H1 (cell line): ENCODE measurements at regions not wholly inside any gene's neighbourhood (a gene's known extent, or its start where the extent isn't known, plus 50 kb on each side); places are given as distances from the start of the nearest gene placed in this dataset.

Experiments used
- CTCF ChIA-PET: fragments of 300-600 bp; sonication (Branson Sonifier 250); formaldehyde crosslinking; loops from one replicate; lab custom pipeline; 2021; ENCODE audit not compliant: partially characterized antibody; lab: Charles Lee
- POLR2A ChIA-PET: fragments of 300-600 bp; sonication (Branson Sonifier 250); formaldehyde crosslinking; loops from one replicate; lab custom pipeline; 2021; ENCODE audit warnings: inconsistent platforms; ENCODE audit not compliant: partially characterized antibody; lab: Charles Lee
- DNase-seq, 2 experiments: peaks; one replicate each; pipeline versions ENCODE4 v3.0.0 to v3.0.0-alpha.2; 2010 to 2022; ENCODE audit warnings: low spot score in 2 of 2, low read depth in 1 of 2, mixed read lengths in 1 of 2
- FAIRE-seq: peaks from 2 replicates; lab custom pipeline; 2011; peaks lifted over from hg19 to GRCh38; lab: Jason Lieb, UNC
- H2AFZ ChIP-seq: 2 replicates; pipeline ENCODE4 v1.8.1; 2012; ENCODE audit warnings: low read length, inconsistent platforms
- H2AK5ac ChIP-seq: 2 replicates; pipeline ENCODE4 v1.6.1; 2013; ENCODE audit warnings: low read depth, low read length
- H2BK120ac ChIP-seq: replicated peaks from 2 replicates; pipeline ENCODE3; 2013; ENCODE audit warnings: low read depth, low read length, inconsistent platforms
- H2BK12ac ChIP-seq: 2 replicates; pipeline ENCODE4 v1.6.1; 2013; ENCODE audit warnings: low read depth, low read length
- H2BK15ac ChIP-seq: 2 replicates; pipeline ENCODE4 v1.6.1; 2013; ENCODE audit warnings: low read length
- H2BK20ac ChIP-seq: 2 replicates; pipeline ENCODE4 v1.6.1; 2013; ENCODE audit warnings: low read length
- H2BK5ac ChIP-seq: 2 replicates; pipeline ENCODE4 v1.6.1; 2013; ENCODE audit warnings: low read depth, low read length
- H3K14ac ChIP-seq: 2 replicates; pipeline ENCODE4 v1.6.1; 2013; ENCODE audit warnings: inconsistent platforms; ENCODE audit not compliant: insufficient read length
- H3K18ac ChIP-seq: 2 replicates; pipeline ENCODE4 v1.6.1; 2013; ENCODE audit warnings: low read length; ENCODE audit errors: extremely low read depth
- H3K23ac ChIP-seq: 2 replicates; pipeline ENCODE4 v1.6.1; 2013; ENCODE audit warnings: inconsistent platforms; ENCODE audit not compliant: insufficient read length
- H3K23me2 ChIP-seq: 2 replicates; pipeline ENCODE4 v1.6.1; 2013; ENCODE audit warnings: low read depth, low read length
- H3K27ac ChIP-seq: 2 replicates; pipeline ENCODE4 v1.6.1; 2011; ENCODE audit warnings: low read depth, low read length, inconsistent platforms
- H3K27me3 ChIP-seq, 4 experiments: replicated peaks in 1 of 4; 1 replicate in 1 of 4; 2 replicates in 3 of 4; pipeline versions ENCODE4 v1.6.1 to v1.8.1; 2011 to 2013; ENCODE audit warnings: low read length in 3 of 4, mild to moderate bottlenecking in 3 of 4, inconsistent platforms in 2 of 4, mixed read lengths in 2 of 4, moderate library complexity in 1 of 4; ENCODE audit not compliant: control insufficient read depth in 3 of 4, insufficient read depth in 3 of 4; ENCODE audit errors: extremely low read depth in 1 of 4
- H3K36me3 ChIP-seq, 4 experiments: 2 replicates each; pipeline versions ENCODE4 v1.6.1 to v1.8.1; 2011 to 2013; ENCODE audit warnings: mild to moderate bottlenecking in 4 of 4, low read length in 3 of 4, moderate library complexity in 2 of 4, control low read depth in 1 of 4, inconsistent platforms in 1 of 4; ENCODE audit not compliant: insufficient read depth in 4 of 4, control insufficient read depth in 2 of 4
- H3K4ac ChIP-seq: replicated peaks from 2 replicates; pipeline ENCODE3; 2013; ENCODE audit warnings: low read length, low read depth, mixed read lengths, inconsistent platforms; ENCODE audit not compliant: insufficient read length
- H3K4me1 ChIP-seq, 4 experiments: replicated peaks in 1 of 4; 1 replicate in 1 of 4; 2 replicates in 3 of 4; pipeline versions ENCODE4 v1.6.1 to v1.8.1; 2011 to 2013; ENCODE audit warnings: low read length in 3 of 4, inconsistent platforms in 2 of 4, mixed read lengths in 1 of 4; ENCODE audit not compliant: insufficient read depth in 4 of 4, control insufficient read depth in 3 of 4
- H3K4me2 ChIP-seq, 2 experiments: 2 replicates each; pipeline versions ENCODE4 v1.6.1 to v1.8.1; 2011 to 2013; ENCODE audit warnings: low read depth in 2 of 2, low read length in 2 of 2, control low read depth in 1 of 2, inconsistent platforms in 1 of 2, mild to moderate bottlenecking in 1 of 2; ENCODE audit not compliant: insufficient read depth in 1 of 2
- H3K4me3 ChIP-seq, 4 experiments: fragments of 200-600, 300-600 bp in 1 of 4; sonication (generic), shearing (Covaris generic), sonication (Bioruptor Twin) in 1 of 4; 2 replicates each; pipeline versions ENCODE4 v1.5.1 to v1.8.1; 2011 to 2016; ENCODE audit warnings: low read length in 4 of 4, low read depth in 3 of 4, control low read depth in 2 of 4, inconsistent platforms in 2 of 4, mild to moderate bottlenecking in 2 of 4, mixed read lengths in 1 of 4, moderate library complexity in 1 of 4; ENCODE audit not compliant: insufficient read depth in 2 of 4; ENCODE audit errors: extremely low read depth in 1 of 4
- H3K56ac ChIP-seq: replicated peaks from 2 replicates; pipeline ENCODE3; 2013; ENCODE audit warnings: low read depth, mild to moderate bottlenecking, mixed read lengths, low read length, inconsistent platforms; ENCODE audit not compliant: insufficient read length
- H3K79me1 ChIP-seq: 2 replicates; pipeline ENCODE4 v1.6.1; 2013; ENCODE audit warnings: low read depth, low read length, control low read depth
- H3K79me2 ChIP-seq, 2 experiments: 2 replicates each; pipeline versions ENCODE4 v1.6.1 to v1.8.1; 2012 to 2013; ENCODE audit warnings: low read length in 2 of 2, mild to moderate bottlenecking in 2 of 2, inconsistent platforms in 1 of 2; ENCODE audit not compliant: insufficient read depth in 2 of 2, control insufficient read depth in 1 of 2
- H3K9ac ChIP-seq, 4 experiments: replicated peaks in 1 of 4; 1 replicate in 1 of 4; 2 replicates in 3 of 4; pipeline versions ENCODE4 v1.6.1 to v1.8.1; 2011 to 2013; ENCODE audit warnings: low read depth in 3 of 4, low read length in 3 of 4, control low read depth in 2 of 4, mild to moderate bottlenecking in 2 of 4, moderate library complexity in 2 of 4, inconsistent platforms in 1 of 4; ENCODE audit errors: extremely low read depth in 1 of 4
- H3K9me3 ChIP-seq, 2 experiments: 2 replicates each; pipeline versions ENCODE4 v1.6.1 to v1.8.1; 2012 to 2013; ENCODE audit warnings: mild to moderate bottlenecking in 2 of 2, moderate library complexity in 2 of 2, control low read depth in 1 of 2, inconsistent platforms in 1 of 2, low read depth in 1 of 2, low read length in 1 of 2, mixed read lengths in 1 of 2; ENCODE audit not compliant: insufficient read depth in 2 of 2
- H4K20me1 ChIP-seq, 2 experiments: replicated peaks in 1 of 2; 2 replicates each; pipeline versions ENCODE3 to v1.8.1; 2011 to 2013; ENCODE audit warnings: inconsistent platforms in 2 of 2, low read length in 2 of 2, mild to moderate bottlenecking in 1 of 2; ENCODE audit not compliant: insufficient read depth in 2 of 2, control insufficient read depth in 1 of 2
- H4K5ac ChIP-seq: 2 replicates; pipeline ENCODE4 v1.6.1; 2013; ENCODE audit warnings: low read length, low read depth, mixed read lengths, inconsistent platforms; ENCODE audit not compliant: insufficient read length
- H4K8ac ChIP-seq: 2 replicates; pipeline ENCODE4 v1.8.0; 2013; ENCODE audit warnings: mild to moderate bottlenecking, moderate library complexity, low read length, inconsistent platforms; ENCODE audit not compliant: insufficient read depth; ENCODE audit errors: extremely low read depth
- H4K91ac ChIP-seq: replicated peaks from 2 replicates; pipeline ENCODE3; 2013; ENCODE audit warnings: low read length, mixed read lengths, inconsistent platforms; ENCODE audit not compliant: insufficient read length
- EP300 ChIP-seq, 2 experiments: IDR thresholded peaks; 1 replicate in 1 of 2; 2 replicates in 1 of 2; pipeline ENCODE4 v1.6.1; 2011 to 2012; ENCODE audit warnings: low read depth in 2 of 2, low read length in 2 of 2, mild to moderate bottlenecking in 2 of 2, borderline replicate concordance in 1 of 2, inconsistent platforms in 1 of 2, moderate library complexity in 1 of 2
- FOSL1 ChIP-seq: IDR thresholded peaks from 2 replicates; pipeline ENCODE4 v1.6.1; 2011; ENCODE audit warnings: mild to moderate bottlenecking, low read depth, low read length, moderate library complexity; ENCODE audit not compliant: insufficient read depth
- SP2 ChIP-seq: IDR thresholded peaks from 2 replicates; pipeline ENCODE4 v1.6.1; 2012; ENCODE audit warnings: mild to moderate bottlenecking, low read length, inconsistent platforms
- WGBS, 2 experiments: shearing (Covaris generic) in 1 of 2; methylation state at CpG; one replicate each; pipeline versions ENCODE4 v1.1.6 to v1.1.7; 2013 to 2015; ENCODE audit warnings: low lambda C conversion rate in 2 of 2, mixed read lengths in 2 of 2, inconsistent platforms in 1 of 2, low coverage in 1 of 2, missing lambda C conversion rate in 1 of 2; ENCODE audit not compliant: insufficient replicate concordance in 2 of 2, insufficient coverage in 1 of 2, insufficient read length in 1 of 2; ENCODE audit errors: extremely low coverage in 1 of 2, missing lambda C conversion rate in 1 of 2; 5-methylcytosine and 5-hydroxymethylcytosine counted together

DNA sequence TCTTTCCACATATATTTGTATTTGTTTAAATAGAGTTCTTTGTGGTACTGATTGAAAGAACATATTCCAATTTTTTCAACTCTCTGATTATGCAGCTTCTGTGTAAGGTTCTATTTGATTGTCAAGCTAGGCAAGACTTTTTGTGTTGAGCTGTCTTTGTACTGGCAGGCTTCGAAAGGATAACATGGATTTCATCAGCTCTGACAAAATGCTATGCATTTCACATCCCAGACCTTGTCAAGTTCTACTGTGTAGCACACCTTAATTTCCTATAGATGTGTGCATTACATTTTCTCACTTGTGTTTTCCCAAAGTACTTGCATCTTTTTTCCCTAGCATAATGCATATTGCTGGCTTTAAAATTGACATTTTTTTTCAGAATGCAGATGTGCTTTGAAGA is 555.0 kb upstream of the GYPC start:
- Histone ChIP-seq H2AK5ac (no peak overlapping the region), H3K4me1 (no peaks in the 10 kb centered on the region), H2AFZ (no peak overlapping the region), H4K91ac (no peak overlapping the region), H2BK5ac (no peak overlapping the region), H3K9ac (no peak overlapping the region), H4K8ac (no peak overlapping the region), H3K18ac (no peak overlapping the region), H3K27ac (no peak overlapping the region), H2BK15ac (no peak overlapping the region), H3K9me3 (no peaks in the 10 kb centered on the region), H3K27me3 (no peaks in the 10 kb centered on the region), H4K5ac (no peak overlapping the region), H2BK120ac (no peak overlapping the region), H3K23ac (no peak overlapping the region), H3K4ac (no peak overlapping the region), H3K23me2 (no peaks in the 10 kb centered on the region), H4K20me1 (no peaks in the 10 kb centered on the region), H3K4me3 (no peak overlapping the region), H3K36me3 (no peaks in the 10 kb centered on the region), H3K56ac (no peak overlapping the region), H3K14ac (no peak overlapping the region), H3K79me2 (no peaks in the 10 kb centered on the region), H2BK12ac (no peak overlapping the region), H2BK20ac (no peak overlapping the region), H3K79me1 (no peaks in the 10 kb centered on the region), H3K4me2 (no peak overlapping the region)
- FAIRE-seq: no peak
- CTCF ChIA-PET: no interaction called here
- WGBS, 2 experiments: 100% methylated on average over 1 of the region's 1 CpG; no CpG with 5 or more reads in 1 of the 2 experiments
- DNase-seq: no peak
- POLR2A ChIA-PET: interaction anchor here (0.7 kb wide), 1 partner anchor 53 kb away, joined by 3 read pairs; no protein-coding TSS in a partner anchor
- TF ChIP-seq SP2: no peak
- no peak for TF ChIP-seq EP300 (IDR thresholded peaks at IDR 0.05; ENCODE audit: borderline replicate concordance in 1 of 2, low read depth in 2 of 2, low read length in 2 of 2)
- TF ChIP-seq FOSL1: no peak
